ENCODE measurements at regions not wholly inside any gene's neighbourhood (a gene's known extent, or its start where the extent isn't known, plus 50 kb on each side); places are given as distances from the start of the nearest gene placed in this dataset.

GRCh38 chr10:91032611-91033206, 111.8 kb upstream of the ANKRD1 start:
- DNase-seq (ENCODE audit: low read depth), result no peak
- no peaks in the 10 kb centered on the region for H3K36me3 ChIP-seq (ENCODE audit: control insufficient read depth, insufficient read depth, low read length)
- no peaks in the 10 kb centered on the region for H3K27me3 ChIP-seq (ENCODE audit: control insufficient read depth, insufficient read depth, low read length)
- POLR2A ChIA-PET, result no interaction called here
- CTCF ChIA-PET, result interaction anchor here (0.9 kb wide), 2 partner anchors 13 to 19 kb away, joined by 3 to 4 read pairs; no protein-coding TSS in a partner anchor
- H3K4me3 ChIP-seq (ENCODE audit: low read depth, low read length), result no peak overlapping the region
- no peak for TF ChIP-seq CTCF (IDR thresholded peaks at IDR 0.05; ENCODE audit: insufficient read depth, low read depth, low read length)

- POLR2A ChIA-PET, result no interaction called here
- no peak for TF ChIP-seq CTCF (IDR thresholded peaks at IDR 0.05; ENCODE audit: insufficient read depth, low read depth, low read length)
Observed at GRCh38 chr10:91033324-91033950, 112.5 kb upstream of the ANKRD1 start.

GRCh38 chr10:91034042-91034441, 113.2 kb upstream of the ANKRD1 start:
- CTCF ChIA-PET, result interaction anchor here (1.2 kb wide), 1 partner anchor 9 kb away, joined by 3 read pairs; no protein-coding TSS in a partner anchor
- H3K27me3 ChIP-seq (ENCODE audit: control insufficient read depth, insufficient read depth, low read length), result no peaks in the 10 kb centered on the region
- no peaks in the 10 kb centered on the region for H3K36me3 ChIP-seq (ENCODE audit: control insufficient read depth, insufficient read depth, low read length)
- no peak for TF ChIP-seq CTCF (IDR thresholded peaks at IDR 0.05; ENCODE audit: insufficient read depth, low read depth, low read length)
- POLR2A ChIA-PET, result no interaction called here
- no peak for DNase-seq (ENCODE audit: low read depth)
- H3K4me3 ChIP-seq (ENCODE audit: low read depth, low read length), result no peak overlapping the region

More at GRCh38 chr10:91033324-91033950, 112.5 kb upstream of the ANKRD1 start:
- no peak for DNase-seq (ENCODE audit: low read depth)
- no peaks in the 10 kb centered on the region for H3K27me3 ChIP-seq (ENCODE audit: control insufficient read depth, insufficient read depth, low read length)
- CTCF ChIA-PET, result interaction anchor here (0.9 to 1.2 kb wide), 2 partner anchors 10 to 18 kb away, joined by 3 read pairs; no protein-coding TSS in a partner anchor
- no peaks in the 10 kb centered on the region for H3K36me3 ChIP-seq (ENCODE audit: control insufficient read depth, insufficient read depth, low read length)
- H3K4me3 ChIP-seq (ENCODE audit: low read depth, low read length), result no peak overlapping the region

GRCh38 chr10:91034494-91035159, 113.7 kb upstream of the ANKRD1 start:
- POLR2A ChIA-PET, result no interaction called here

More at GRCh38 chr10:91034494-91035159, 113.7 kb upstream of the ANKRD1 start:
- no peaks in the 10 kb centered on the region for H3K36me3 ChIP-seq (ENCODE audit: control insufficient read depth, insufficient read depth, low read length)
- DNase-seq (ENCODE audit: low read depth), result no peak
- no peak for TF ChIP-seq CTCF (IDR thresholded peaks at IDR 0.05; ENCODE audit: insufficient read depth, low read depth, low read length)
- no peaks in the 10 kb centered on the region for H3K27me3 ChIP-seq (ENCODE audit: control insufficient read depth, insufficient read depth, low read length)
- CTCF ChIA-PET, result interaction anchor here (1.2 kb wide), 1 partner anchor 8 kb away, joined by 3 read pairs; no protein-coding TSS in a partner anchor
- H3K4me3 ChIP-seq (ENCODE audit: low read depth, low read length), result no peak overlapping the region

Measured in BJ (cell line).